HG02973 (cell line): ENCODE measurements at regions not wholly inside any gene's neighbourhood (a gene's known extent, or its start where the extent isn't known, plus 50 kb on each side); places are given as distances from the start of the nearest gene placed in this dataset.

ENCODE experiments used
- ATAC-seq: cut with Tn5 transposase; IDR thresholded peaks from one replicate; pipeline ENCODE4 v1.9.1; 2021; ENCODE audit warnings: moderate library complexity; ENCODE audit not compliant: unreplicated experiment

- ATAC-seq: peak; percentile 94
Observed at GRCh38 chr16:73289232-73289631, 241.3 kb upstream of the ZFHX3 start.

GRCh38 chr16:73288520-73288919, 240.6 kb upstream of the ZFHX3 start:
- ATAC-seq: no peak

GRCh38 chr16:73287859-73288405, 240.0 kb upstream of the ZFHX3 start:
- ATAC-seq: no peak

- ATAC-seq: no peak
Observed at GRCh38 chr16:73286346-73287267, 238.7 kb upstream of the ZFHX3 start.

GRCh38 chr16:73285436-73286201, 237.7 kb upstream of the ZFHX3 start:
- ATAC-seq: no peak

GRCh38 chr16:73280388-73280787, 232.5 kb upstream of the ZFHX3 start:
- ATAC-seq: no peak

GRCh38 chr16:73279451-73279850, 231.5 kb upstream of the ZFHX3 start:
- ATAC-seq: no peak

- no peak for ATAC-seq
Observed at GRCh38 chr16:73277071-73277470, 229.1 kb upstream of the ZFHX3 start.

GRCh38 chr16:73275448-73275847, 227.5 kb upstream of the ZFHX3 start:
- no peak for ATAC-seq

- ATAC-seq: peak; percentile 78
Observed at GRCh38 chr16:73275024-73275423, 227.1 kb upstream of the ZFHX3 start.

GRCh38 chr16:73274140-73274539, 226.2 kb upstream of the ZFHX3 start:
- ATAC-seq: no peak

GRCh38 chr16:73268366-73268993, 220.6 kb upstream of the ZFHX3 start:
- no peak for ATAC-seq

GRCh38 chr16:73265935-73266334, 218.0 kb upstream of the ZFHX3 start:
- ATAC-seq: no peak

- ATAC-seq: no peak
Observed at GRCh38 chr16:73265124-73265837, 217.4 kb upstream of the ZFHX3 start.

GRCh38 chr16:73262931-73263330, 215.0 kb upstream of the ZFHX3 start:
- no peak for ATAC-seq

GRCh38 chr16:73255031-73255430, 207.1 kb upstream of the ZFHX3 start:
- no peak for ATAC-seq

GRCh38 chr16:73253922-73254480, 206.1 kb upstream of the ZFHX3 start:
- no peak for ATAC-seq

- ATAC-seq: no peak
Observed at GRCh38 chr16:73252446-73252845, 204.5 kb upstream of the ZFHX3 start.

GRCh38 chr16:73251608-73252007, 203.7 kb upstream of the ZFHX3 start:
- ATAC-seq: no peak

GRCh38 chr16:73248316-73248715, 200.4 kb upstream of the ZFHX3 start:
- no peak for ATAC-seq
